Suprapubic skin (tissue), 4 donors: ENCODE measurements at regions not wholly inside any gene's neighbourhood (a gene's known extent, or its start where the extent isn't known, plus 50 kb on each side); places are given as distances from the start of the nearest gene placed in this dataset.
A peak's percentile ranks its signal among the peaks of the same experiment; 100 is the strongest.

Experiments used
- DNase-seq, 2 donors: peaks; one replicate each; pipeline ENCODE4 v3.0.0-alpha.2; 2019; ENCODE audit warnings: low spot score in 2 of 2
- H3K27ac ChIP-seq: fragments of 200-600 bp; sonication (generic); one replicate; pipeline ENCODE4 v1.5.1; 2019
- H3K27me3 ChIP-seq: fragments of 200-600 bp; sonication (generic); one replicate; pipeline ENCODE4 v1.5.1; 2019
- H3K36me3 ChIP-seq: fragments of 200-600 bp; sonication (generic); one replicate; pipeline ENCODE4 v1.5.1; 2019
- H3K4me1 ChIP-seq: fragments of 200-600 bp; sonication (generic); one replicate; pipeline ENCODE4 v1.5.1; 2019
- H3K4me3 ChIP-seq: fragments of 200-600 bp; sonication (generic); one replicate; pipeline ENCODE4 v1.5.1; 2019; ENCODE audit warnings: mild to moderate bottlenecking
- H3K9me3 ChIP-seq: fragments of 200-600 bp; sonication (generic); one replicate; pipeline ENCODE4 v1.5.1; 2019
- CTCF ChIP-seq, 2 donors: fragments of 200-600 bp in 1 of 2; fragments of 450-650 bp in 1 of 2; sonication (generic) in 1 of 2; IDR thresholded peaks; one replicate each; pipeline ENCODE4 v1.5.1; 2016 to 2019; ENCODE audit warnings: antibody characterized with exemption in 2 of 2, mild to moderate bottlenecking in 1 of 2, moderate library complexity in 1 of 2
- EP300 ChIP-seq: sonication (generic); formaldehyde crosslinking; IDR thresholded peaks from one replicate; pipeline ENCODE4 v1.6.1; 2017; ENCODE audit warnings: antibody characterized with exemption
- POLR2A ChIP-seq, 2 donors: fragments of 450-650 bp; IDR thresholded peaks; one replicate each; pipeline ENCODE4 v1.6.1; 2017; ENCODE audit warnings: antibody characterized with exemption in 2 of 2, mild to moderate bottlenecking in 2 of 2, moderate library complexity in 2 of 2
- POLR2AphosphoS5 ChIP-seq, 3 donors: sonication (generic); formaldehyde crosslinking; IDR thresholded peaks; one replicate each; pipeline ENCODE4 v1.6.1; 2017; ENCODE audit warnings: antibody characterized with exemption in 3 of 3
- WGBS: methylation state at CpG from one replicate; pipeline ENCODE4 v1.1.5; 2018; 5-methylcytosine and 5-hydroxymethylcytosine counted together

GRCh38 chr12:124688356-124688992, 121.1 kb upstream of the NCOR2 start:
- Histone ChIP-seq H3K4me1 (peaks cover 37% of the 10 kb centered on the region), H3K27ac (no peak overlapping the region), H3K27me3 (no peaks in the 10 kb centered on the region), H3K9me3 (peaks cover 8% of the 10 kb centered on the region), H3K36me3 (no peaks in the 10 kb centered on the region), H3K4me3 (no peak overlapping the region)
- TF ChIP-seq POLR2A (IDR thresholded peaks at IDR 0.05) (no peak), POLR2AphosphoS5 (IDR thresholded peaks at IDR 0.05) (no peak), EP300 (no peak), CTCF (IDR thresholded peaks at IDR 0.05) (no peak)
- WGBS = 63% methylated on average over 6 of the region's 6 CpGs
- DNase-seq = no peak

GRCh38 chr12:124687917-124688316, 120.5 kb upstream of the NCOR2 start:
- H3K27ac ChIP-seq = no peak overlapping the region
- WGBS = 22% methylated on average over 8 of the region's 11 CpGs
- H3K27me3 ChIP-seq = no peaks in the 10 kb centered on the region
- peaks cover 43% of the 10 kb centered on the region for H3K4me1 ChIP-seq
- no peaks in the 10 kb centered on the region for H3K36me3 ChIP-seq
- H3K4me3 ChIP-seq = no peak overlapping the region
- no peak for DNase-seq
- peaks cover 8% of the 10 kb centered on the region for H3K9me3 ChIP-seq
- no peak for TF ChIP-seq EP300

- Histone ChIP-seq H3K27ac (no peak overlapping the region), H3K4me3 (no peak overlapping the region), H3K27me3 (no peaks in the 10 kb centered on the region), H3K9me3 (peaks cover 4% of the 10 kb centered on the region), H3K4me1 (peaks cover 47% of the 10 kb centered on the region), H3K36me3 (no peaks in the 10 kb centered on the region)
- WGBS = 64% methylated on average over 7 of the region's 9 CpGs
- no peak for DNase-seq
- no peak for TF ChIP-seq POLR2AphosphoS5 (IDR thresholded peaks at IDR 0.05)
- no peak for TF ChIP-seq POLR2A (IDR thresholded peaks at IDR 0.05)
- no peak for TF ChIP-seq EP300
- TF ChIP-seq CTCF (IDR thresholded peaks at IDR 0.05) = no peak
Measured at GRCh38 chr12:124687174-124687902, 119.9 kb upstream of the NCOR2 start.

- Histone ChIP-seq H3K27ac (peak overlapping the region; percentile 88), H3K4me1 (peaks cover 55% of the 10 kb centered on the region)
- 72% methylated on average over 9 of the region's 9 CpGs for whole genome bisulfite sequencing
Measured at GRCh38 chr12:124686370-124687173, 119.2 kb upstream of the NCOR2 start.

More at GRCh38 chr12:124686370-124687173, 119.2 kb upstream of the NCOR2 start:
- no peaks in the 10 kb centered on the region for H3K9me3 ChIP-seq
- H3K36me3 ChIP-seq = no peaks in the 10 kb centered on the region
- no peaks in the 10 kb centered on the region for H3K27me3 ChIP-seq
- TF ChIP-seq POLR2A (IDR thresholded peaks at IDR 0.05) (no peak), POLR2AphosphoS5 (IDR thresholded peaks at IDR 0.05) (no peak), EP300 (no peak), CTCF (IDR thresholded peaks at IDR 0.05) (no peak)
- DNase-seq = no peak
- no peak overlapping the region for H3K4me3 ChIP-seq
